Muscle of arm (tissue), 1 donor: ENCODE measurements at regions not wholly inside any gene's neighbourhood (a gene's known extent, or its start where the extent isn't known, plus 50 kb on each side); places are given as distances from the start of the nearest gene placed in this dataset.

ENCODE experiments used
- DNase-seq: peaks from one replicate; pipeline ENCODE4 v3.0.0-alpha.2; 2013

DNA sequence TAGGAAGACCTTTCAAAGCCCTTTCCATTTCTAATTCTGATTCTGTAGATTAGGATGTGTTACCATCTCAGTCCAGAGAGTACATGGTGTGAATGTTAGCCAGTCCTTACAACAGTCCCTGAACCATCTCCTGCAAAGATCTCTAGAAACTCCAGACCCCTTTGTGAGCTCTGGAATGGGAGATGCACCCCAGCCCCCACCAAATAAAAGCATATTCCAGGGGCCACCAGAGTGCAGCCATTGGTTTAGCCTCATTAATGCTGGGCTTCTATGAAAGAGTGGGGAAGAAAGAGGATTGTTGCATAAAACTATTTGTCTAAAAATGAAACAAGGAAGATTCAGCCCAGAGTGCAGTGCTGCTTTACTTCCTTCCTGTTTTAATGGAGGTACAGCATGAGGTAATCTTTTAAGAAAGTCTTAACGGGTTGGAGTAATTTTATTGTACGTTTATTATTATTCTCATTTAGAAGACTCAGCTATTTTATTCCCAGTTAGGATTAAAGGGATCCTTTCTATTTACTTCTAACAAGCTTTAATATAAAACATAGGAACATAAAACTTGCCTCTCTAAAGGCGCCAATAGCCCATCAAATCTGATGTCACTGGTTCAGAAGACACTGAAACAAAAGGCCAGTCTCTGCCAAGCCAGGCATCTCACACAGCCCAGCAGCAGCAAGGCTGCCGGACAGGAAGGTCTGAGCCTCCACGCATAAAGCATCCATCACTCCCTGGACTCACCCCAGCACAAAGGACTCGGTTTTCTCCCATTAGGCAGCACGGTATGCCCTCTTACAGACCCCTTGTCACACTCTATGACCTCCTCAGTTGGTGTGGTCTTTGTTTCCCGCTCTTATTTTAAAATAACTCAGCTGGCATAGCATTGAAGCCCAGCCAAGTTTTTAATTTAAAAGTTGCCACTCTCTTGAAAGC lies 203.9 kb upstream of the BLID start:
- DNase-seq, result no peak

DNA sequence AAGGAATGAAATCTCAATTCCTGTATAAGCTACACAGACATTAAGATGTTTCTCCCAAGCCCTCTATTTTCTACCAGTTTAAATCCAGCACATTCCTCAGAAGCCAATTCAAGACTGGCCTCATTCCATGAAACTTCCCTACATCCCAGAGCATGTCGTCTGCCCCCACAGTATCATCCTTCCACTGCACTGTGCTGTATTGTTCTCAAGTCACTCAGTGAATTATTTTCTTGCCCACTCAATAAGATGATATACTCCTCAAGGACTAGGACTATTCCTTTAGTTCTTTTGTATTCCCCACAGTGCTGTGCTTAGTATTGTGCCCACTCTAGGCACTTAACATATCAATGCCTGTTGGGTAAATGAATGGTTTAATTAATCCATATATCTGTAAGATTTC lies 203.1 kb upstream of the BLID start:
- DNase-seq, result no peak

DNA sequence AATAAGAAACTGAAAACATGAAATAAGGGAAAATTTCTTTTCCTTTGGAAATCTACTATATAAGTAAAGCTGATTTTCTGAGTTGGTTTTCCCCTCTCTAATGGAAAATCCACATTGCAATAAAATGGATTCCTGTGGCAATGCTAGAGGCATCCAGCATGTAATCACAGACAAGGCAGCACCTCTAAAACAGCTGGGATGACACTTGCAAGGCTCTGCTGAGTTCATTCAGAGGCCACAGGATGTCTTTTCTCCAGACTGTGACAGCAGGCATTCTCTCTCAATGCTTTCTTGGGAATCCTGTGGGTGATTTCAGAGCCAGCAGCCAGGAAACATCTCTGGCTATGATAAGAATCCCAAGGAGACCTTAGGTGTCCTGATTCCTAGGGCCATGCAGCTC lies 201.3 kb upstream of the BLID start:
- DNase-seq, result peak; percentile 63

DNA sequence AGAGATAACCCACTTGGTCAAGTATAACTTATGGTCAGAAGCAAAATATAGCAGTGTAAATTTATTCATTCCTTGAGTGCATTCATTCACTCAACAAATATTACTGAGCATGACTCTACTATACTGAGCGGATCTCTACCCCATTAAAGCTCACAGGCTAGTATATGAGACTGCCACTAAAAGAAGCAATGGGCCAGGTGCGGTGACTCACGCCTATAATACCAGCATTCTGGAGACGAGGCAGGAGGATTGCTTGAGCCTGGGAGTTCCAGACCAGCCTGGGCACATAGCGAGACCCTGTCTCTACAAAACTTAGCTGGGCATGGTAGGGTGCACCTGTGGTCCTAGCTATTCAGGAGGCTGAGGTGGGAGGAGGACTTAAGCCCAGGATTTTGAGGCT lies 197.6 kb upstream of the BLID start:
- DNase-seq, result no peak

DNA sequence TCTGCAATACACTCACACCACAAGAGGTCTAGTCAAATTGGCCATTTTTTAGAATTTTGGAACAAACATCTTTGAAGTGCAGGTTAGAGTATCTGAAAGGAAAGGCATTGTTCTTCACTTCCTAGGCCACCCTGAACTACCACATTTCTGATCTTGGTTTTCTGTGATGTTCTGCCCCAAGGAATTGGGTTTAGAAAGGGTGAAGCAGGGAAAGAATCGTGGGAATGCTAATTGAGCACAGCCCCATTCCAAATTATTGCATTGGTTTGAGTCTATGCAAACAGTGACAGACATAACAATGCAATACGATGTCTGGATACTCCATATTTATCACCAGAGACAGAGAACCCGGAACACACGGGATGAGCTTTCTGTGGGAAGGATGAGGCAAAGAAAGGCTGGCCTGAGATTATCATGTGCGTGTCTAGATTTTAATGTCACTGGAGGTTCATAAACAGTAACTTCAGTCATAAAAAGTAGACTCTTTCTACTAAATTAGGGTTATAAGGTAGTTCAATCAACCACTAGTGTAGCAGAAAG lies 195.3 kb upstream of the BLID start:
- no peak for DNase-seq

DNA sequence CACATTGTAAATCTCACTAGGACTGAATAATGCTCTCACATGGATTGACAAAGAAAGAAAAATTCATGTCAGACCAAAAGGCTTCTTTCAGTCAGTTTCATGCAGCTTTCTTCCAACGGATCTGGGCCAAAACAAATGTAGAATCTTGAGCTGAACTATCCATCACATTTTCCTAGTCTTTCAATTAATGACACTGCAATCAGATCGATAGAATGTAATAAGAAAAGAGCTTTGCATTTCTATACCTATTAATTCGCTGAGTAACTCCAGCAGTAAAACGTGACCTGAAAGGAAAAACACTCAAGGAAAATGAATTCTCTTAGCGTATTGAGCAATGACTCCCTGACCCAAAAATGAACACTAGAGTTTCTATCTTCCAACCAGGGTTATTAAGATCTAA lies 194.8 kb upstream of the BLID start:
- DNase-seq, result no peak

DNA sequence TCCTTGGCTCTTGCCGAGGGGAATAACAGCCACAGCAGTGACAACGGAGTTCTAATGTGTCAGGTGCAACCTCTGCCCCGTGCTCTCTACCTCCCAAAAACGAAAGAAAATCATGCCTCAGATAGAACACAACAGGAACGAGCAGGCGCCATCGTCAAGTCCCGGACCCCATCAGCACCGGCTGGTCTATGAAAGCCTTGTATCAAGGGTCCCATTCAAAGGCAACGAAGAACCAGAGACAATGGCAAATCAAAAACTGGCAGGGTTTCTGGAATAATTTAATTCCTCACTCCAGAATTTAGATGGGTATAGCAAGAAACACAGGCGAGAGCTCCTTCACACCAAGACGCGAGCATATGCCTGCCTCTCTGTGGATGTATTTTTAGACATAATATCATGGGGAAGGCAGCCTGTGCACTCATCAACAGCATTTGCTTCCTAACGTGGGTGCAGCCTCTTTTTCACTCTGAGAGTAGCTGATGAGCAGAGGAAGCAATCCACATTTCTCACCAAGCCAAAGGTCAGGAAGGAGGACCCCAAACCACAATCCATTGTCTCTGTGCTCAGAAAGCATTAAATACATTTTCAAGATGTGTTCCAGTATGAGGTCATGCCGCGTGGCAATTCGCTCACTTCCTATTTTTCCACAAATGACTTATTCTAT lies 193.4 kb upstream of the BLID start:
- DNase-seq, result no peak

DNA sequence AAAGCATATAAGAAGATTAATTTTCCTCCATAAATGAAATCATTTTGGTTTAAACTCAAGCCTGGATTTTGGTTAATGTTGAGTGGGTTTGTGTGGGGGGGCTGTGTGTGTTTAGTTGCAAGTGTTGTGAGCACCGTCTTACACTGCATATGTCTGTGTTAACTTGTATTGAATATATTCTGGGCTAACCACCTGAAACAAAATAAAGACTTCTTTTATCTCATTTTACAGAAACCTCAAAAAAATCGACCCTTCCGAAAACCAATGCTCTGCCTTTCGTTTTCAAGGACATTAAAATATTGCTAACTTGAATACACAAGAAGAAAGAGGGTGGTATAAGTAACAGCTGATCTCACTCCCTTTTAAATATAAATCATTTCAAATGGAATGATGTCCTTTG lies 192.2 kb upstream of the BLID start:
- DNase-seq, result no peak

DNA sequence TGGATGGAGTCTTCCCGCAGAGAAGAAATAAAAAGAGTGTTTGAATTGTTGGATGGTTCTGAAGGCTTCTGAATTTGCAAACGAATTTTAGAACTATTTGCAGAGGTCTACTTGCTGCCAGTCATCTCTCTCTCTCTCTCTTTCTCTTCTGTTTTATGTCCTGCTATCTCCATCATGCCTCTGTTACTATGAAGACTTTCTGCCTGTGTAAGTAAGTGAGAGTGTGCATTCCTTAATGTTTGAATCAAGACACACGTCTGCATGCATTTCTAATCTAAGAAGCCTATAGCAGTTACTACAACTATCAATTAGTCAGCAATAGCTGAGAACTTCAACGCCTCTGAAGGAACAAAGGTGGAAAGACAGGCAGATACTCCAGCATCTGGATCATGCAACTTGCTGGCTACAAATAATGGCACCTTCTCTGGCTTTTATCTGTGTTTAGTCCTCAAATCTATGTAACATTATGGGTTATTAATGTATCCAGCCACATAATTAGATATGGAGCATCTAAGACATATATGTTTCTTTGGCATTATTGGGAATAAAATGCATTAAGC lies 191.5 kb upstream of the BLID start:
- DNase-seq, result no peak

DNA sequence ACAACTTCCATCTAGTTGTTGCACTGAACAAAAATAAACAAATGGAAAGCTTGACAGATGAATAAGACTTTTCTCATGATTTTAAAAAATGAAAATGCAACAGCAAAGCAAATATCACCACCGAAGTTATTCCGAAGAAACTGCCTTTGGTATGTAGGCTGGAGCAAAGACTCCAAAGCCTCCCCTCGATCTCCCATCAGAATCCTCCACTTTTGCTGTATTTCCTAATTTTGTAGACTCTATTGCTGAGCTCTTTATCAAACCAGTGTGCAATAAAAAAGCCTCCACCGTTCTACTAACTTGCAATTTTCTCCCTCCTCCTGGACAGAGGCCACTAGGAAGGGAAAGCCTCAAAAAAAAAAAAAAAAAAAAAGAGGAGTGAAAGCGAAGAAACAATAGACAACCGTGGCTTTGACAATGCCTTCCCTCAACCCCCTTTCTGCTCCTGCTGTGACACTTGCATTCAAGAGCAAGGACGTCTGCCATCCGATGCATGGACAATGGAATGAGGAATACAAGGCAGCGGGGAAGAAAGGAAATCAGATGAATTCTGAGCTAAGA lies 190.9 kb upstream of the BLID start:
- no peak for DNase-seq

DNA sequence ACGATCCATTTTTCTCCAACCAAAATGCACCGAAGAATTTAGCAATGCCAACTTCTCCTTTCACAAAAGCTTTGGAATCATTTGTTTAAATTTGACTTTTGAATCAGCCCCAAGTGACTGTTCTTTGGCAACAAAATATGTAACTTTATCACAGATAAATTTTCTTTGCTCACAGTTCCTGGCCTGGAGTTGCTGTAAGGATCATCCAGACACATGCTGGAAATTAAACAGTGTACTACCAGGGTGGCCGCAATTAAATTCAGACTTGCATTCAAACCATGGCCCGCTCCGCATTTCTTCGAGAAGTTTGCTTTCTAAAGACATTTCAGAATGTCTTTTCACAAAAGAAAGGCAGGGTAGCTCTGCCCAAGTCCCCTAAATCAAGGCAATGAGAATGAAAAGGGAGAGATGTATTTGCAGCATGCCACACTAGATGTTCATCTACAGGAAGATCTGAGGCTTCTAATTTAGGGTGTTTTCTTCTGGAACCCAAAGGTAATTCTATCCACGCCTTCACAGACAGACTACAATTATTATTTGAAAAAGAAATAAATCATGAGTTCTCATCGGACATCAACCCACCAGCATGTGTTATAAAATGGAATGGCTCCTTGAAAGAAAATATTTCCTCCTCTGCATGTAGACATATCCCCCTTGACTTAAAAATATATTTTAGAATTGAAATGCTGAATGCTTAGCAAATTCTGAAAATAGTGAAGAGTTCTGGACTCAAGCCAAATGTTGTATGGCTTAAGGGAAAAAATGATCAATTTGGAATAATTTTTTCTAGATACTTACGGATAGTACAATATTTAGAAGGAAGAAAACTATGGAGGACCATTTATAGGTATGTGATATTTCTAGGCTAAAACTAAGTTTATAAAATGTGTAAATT lies 189.7 kb upstream of the BLID start:
- no peak for DNase-seq

DNA sequence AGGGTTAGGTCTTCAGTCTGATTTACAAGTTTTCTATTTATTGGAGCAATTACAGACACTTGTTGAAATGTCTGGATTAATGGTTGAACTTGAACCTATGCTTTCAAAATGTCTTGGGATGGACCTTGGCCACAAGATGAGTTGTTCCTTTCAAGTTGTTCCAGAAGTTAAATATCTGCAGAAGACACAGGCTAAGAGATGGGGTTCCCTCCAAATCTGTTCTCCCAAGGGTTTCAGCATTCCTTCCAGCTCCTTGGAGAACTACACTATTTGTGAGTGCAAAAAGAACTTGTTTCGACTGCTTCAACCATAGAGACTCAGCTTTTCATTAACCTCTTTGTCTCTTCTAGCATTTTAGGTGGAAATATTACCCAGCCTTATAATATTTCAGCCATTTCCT lies 189.0 kb upstream of the BLID start:
- DNase-seq, result peak; percentile 80

DNA sequence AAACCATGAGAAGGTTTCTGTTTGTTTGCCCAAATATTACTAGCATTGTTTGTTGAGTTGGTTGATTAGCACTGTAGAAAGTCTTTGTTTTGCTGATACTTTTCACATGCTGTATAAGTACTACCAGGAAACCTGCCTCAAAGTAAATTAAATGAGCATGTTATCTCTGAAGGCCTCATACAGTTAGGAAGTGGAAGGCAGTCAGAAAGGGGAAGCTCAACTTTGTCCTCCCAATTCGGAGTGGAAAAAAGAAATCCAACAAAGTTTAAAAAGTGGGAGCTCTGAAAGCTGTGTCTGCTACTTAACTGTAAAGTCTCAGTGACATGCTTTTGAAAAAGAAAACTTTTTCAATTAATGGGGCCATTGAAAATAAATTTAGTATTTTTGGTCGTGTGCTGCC lies 188.3 kb upstream of the BLID start:
- DNase-seq, result no peak

DNA sequence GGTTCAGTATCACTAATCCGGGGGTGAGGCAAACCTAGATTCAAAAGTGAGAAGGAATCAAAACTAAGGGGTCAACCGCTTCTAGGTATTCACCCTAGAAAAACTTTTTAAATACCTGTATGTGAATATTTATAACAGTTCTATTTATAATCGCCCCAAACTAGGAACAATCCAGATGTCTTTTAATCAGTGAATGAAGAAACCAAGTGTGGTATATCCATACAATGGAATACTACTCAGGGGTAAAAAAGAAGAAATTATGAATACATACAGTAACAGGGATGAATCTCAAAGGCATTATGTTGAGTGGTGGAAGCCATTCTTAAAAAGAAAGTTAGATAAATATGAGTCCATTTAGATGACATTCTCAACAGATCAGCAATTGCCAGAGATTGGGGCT lies 178.0 kb upstream of the BLID start:
- DNase-seq, result no peak

DNA sequence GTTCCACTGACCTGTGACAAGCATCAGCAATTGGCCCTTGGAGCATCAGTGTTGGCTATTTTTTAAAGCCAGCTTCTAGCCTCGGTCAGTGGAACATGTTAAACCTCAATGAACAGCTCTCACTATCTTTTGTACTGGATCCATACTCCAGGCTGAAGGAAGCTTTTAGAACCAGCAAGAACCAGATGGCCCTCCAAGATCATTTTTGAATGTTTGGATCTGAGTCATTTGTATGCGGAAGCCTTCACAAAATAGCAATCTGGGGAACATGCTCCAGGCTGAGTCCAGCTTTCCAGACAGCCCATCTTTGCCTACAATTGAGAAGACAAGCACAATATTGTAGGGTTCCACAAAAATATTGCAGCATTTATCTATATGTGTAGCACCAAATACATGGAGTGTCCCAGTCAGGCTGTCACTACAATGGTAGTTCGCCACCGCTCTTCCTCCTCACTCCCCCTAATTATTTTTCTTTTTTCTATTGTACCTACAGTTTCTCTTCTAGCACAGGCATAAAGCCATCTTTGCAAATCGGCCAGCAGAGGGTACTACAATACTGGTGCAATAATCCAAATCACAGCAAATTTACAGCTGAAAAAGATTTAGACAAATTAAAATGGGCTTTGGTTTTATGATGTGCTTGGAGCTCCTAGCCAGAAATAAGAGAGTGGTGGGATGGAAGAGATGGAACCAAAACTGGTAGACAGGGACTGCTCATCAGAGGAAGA lies 177.4 kb upstream of the BLID start:
- no peak for DNase-seq

DNA sequence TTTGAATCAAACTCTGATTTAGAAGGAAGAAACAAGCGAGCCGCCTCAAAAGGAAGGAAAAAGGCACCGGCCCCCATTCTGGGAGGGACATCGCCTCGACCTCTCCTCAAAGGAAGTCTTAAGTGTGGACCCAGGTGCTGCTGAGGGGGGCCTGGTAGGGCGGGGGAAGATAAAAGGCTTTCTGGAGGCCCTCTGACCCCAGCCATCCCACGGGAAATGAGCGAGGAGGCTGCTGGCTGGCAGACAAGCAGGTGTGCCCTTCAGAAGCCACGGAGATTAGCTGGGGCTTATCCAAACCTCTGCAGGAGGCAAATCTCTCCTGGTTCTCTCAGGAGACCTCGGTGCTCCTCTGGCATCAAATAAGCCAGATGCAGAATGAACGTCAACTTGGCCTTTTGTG lies 171.4 kb upstream of the BLID start:
- no peak for DNase-seq

DNA sequence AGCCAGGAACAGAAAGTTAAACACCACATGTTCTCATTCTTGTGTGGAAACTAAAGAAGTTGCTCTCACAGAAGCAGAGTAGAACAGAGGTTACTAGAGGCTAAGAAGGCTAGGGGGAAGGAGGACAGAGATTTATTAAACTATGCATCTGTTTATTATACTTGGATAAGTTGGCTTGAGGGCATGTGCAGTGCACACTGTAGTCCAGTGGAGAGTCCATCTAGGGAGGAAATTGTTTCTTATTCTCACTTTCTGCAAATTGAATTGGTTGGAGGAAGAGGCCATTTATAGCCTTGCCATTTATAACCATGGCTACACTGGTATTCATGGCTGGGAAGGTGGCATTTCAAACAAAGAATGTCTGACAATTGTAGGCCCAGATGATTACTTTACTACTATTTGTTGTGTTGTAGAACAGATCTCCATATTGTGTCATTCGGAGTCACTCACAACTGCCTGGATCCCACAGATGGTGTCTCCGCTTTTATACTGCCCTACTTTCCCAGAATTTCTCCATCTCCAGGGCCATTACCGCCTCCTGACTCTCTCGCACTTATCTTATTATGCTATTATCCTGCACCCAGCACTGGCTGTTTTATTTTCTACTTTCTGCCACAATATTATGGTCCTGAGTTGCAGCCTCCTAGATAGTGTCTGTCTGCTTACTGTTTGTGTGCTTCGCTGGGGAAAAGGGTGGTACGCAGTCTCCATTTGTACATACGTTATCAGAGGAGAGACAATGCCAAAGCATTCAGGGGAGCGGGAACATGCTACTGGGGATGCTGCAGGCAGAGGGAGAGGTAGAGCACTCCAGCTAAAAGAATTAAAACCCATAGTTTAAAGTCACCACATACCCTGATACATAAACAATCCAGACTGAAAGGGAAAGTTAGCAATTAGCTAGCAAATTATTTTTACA lies 169.3 kb upstream of the BLID start:
- DNase-seq, result no peak

DNA sequence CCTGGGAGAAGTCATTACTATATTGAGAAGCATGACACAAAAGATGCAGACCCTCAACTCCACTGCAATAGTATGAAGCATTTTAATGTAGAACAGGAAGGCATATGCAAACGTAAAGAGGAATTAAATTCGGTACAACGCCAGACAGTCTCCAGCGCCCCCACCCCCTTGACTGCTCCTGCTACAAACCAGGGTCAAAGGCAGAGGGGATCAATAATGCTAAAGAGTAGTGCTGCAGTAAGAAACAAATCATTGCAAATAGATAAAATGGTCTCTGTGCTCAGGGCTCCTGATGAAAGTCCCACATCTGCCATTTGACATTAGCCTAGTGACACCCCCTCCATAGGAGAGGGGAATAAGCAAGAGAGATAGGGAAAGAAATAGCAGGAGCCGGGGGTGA lies 164.9 kb upstream of the BLID start:
- no peak for DNase-seq

DNA sequence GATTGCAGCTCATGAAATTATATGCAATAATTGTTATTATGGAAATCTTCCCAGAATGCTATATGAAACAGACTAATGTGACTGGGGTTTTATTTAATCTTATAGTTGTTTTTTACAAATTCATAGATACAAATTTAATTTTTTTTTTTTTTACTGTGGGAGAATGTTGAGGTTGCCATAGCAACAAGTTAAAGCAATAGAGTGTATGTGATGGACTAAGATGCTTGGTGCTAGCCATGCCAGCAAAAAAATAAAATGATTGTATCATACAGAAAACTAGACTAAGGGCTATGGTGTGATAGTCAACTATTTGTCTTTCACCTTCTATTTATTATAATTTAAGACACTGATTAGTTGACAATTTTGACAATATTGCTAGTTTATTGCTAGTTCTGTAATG lies 163.2 kb upstream of the BLID start:
- no peak for DNase-seq

DNA sequence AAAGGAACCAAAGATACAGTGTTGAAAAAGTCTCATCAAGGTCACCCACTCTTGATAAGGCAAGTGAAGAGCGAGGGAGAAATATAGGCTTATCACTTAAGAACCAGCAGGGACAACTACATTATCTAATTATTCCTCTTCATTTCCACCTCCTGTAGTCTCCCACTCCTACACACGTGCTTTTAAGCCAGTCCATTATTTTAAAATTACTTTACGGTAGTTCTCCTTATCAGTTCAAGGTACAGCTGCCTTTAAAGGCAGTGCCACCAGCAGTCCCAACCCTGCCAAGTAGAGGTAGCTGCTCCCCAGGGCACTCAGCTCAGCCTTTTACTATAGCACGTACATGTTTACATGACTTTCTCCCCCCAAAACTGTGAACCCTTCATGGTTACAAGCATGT lies 161.5 kb upstream of the BLID start:
- DNase-seq, result no peak
